Mucosa of gallbladder (tissue), 1 donor: ENCODE measurements at regions not wholly inside any gene's neighbourhood (a gene's known extent, or its start where the extent isn't known, plus 50 kb on each side); places are given as distances from the start of the nearest gene placed in this dataset.
A peak's percentile ranks its signal among the peaks of the same experiment; 100 is the strongest.
"Not testable (repeated sequence)": the region's sequence is repeated elsewhere in the genome, so short reads cannot be mapped to it uniquely, and the experiment has no call there.

Experiments used
- DNase-seq: peaks from one replicate; pipeline ENCODE4 v3.0.0-alpha.2; 2020; ENCODE audit warnings: low spot score
- donor health status: DM: no; HTN: no; CAD: no.

DNA sequence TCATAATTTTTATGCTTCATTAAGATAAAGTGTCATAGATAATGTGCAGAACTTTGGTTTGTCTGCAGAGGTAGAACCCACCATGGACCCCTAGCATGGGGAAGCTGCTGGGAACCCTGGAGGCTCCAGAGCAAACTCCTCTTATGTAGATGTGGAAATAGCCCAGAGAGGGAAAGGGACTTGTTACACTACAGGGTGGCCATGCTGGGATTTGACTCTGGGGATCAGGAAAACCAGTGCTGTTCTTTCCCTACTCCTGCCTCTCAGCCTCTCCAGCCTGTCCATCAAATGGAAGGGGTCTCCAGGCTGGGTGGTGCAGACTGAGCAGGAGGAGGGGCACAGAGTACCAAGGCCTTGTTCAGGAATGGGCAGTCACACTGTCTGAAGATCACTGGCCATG lies 54.2 kb downstream of the MSX1 start:
- no peak for DNase-seq

DNA sequence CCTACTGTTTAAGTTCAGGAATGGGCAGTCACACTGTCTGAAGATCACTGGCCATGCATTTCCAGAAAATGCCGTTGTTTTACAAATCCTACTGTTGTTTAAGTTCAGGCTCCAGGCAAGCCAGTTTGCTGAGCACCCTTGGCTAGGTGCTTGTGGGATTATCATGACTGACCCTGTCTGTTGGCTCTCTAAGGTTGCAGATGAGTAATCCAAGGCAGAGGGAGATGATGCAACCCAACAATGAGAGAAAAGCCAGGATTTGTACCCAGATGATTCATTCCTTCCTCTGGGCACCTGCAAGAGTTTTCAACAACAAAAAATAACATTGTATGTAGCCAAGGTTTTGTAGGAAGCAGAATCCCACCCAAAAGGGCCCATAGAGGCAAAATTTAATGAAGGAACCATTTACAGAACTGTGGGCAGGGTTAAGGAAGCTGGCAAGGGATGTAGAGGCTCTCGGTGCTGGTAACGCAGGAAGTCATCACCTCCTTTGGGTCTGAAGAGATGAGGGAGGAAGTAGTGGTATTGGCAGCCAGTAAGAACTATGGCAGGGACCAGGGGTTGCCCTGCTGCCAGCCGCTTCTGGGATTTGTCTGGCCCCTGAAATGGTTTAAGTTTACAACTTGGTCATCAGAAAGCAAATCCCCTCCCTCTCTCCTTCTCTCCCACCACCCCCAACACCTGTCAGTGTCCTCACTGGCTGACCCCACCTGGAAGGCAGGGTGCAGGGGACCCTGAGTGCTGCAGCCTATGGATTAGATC lies 54.8 kb downstream of the MSX1 start:
- no peak for DNase-seq

DNA sequence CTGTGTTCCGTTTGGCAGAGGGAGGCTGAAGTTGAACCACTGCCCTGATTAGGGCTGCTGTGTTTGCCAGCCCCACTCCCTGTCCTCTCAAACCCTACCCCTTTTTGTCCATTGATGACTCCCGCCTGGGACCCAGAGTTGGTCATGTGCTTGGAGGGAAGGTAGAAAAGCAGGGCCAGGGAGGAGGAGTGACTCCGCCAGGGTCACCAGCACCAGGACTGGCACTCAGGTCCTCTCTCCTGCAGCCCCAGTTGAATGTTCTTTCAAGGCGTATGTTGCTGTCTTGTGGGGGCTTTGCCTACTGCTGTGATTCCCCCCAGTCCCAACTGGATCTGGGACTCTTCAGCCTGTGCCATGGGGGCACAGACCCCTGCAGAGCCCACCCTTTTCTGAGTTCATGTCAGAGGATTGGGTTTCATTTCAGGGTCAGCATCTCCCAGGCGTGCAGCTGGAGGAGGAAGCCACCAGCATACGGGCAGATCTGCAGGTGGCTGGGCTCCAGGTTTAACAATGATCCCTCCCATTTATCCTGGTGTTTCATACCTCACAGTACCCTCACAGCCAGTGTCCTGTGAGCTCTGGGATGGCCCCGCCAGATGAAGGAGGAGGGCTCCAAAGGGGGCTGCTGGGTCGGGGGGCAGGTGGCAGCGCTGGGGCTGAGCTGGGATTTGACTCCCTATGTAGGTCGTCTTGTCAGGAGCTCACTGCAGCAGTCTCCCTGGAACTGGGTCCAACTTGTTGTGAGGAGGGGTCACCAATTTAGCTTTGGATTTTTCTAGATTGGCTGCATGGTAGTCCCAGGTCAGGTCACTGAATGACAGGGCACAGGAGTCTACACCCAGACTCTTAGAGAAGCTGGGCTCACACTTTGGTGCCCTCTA lies 55.7 kb downstream of the MSX1 start:
- DNase-seq: no peak

- no peak for DNase-seq
These were observed 58.6 kb downstream of the MSX1 start for GRCh38 chr4:4918067-4918466.

DNA sequence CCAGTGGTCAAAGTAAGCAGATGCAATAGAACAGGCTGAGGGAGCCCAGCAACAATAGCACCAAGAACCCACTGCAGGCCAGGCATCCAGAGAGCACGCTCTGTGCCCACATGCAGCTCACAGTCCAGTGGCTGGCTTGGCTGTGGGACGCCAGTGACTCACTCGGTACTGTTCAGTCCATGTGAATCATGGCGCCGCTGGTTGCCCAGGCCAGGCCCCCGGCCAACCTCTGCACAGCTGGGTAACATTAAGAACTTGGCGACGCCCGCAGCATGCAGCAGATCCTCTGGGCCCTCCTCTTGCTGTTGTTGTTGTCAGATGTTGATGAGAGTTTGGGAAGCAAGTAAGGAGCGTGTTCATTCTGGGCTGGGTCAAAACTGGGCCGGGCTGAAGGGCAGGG lies 60.5 kb downstream of the MSX1 start:
- DNase-seq: no peak

DNA sequence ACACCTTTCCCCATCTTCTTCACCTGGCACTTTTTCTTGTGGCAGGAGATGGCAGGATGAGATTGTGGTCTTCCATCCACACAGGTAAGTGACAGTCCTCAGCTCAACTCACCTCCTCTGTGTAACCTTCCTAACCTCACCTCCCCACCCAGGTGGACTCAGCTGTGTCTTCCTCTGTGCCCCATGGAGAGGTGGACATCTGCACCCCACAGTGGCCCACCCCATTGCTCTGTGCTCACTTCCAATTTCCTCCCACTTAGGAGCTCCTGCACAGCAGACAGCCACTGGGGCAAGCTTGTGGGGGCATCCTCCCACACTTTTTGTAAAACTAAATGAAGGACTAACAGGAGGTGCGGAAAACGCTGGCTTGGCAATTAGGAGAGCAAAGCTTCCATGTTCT lies 61.6 kb downstream of the MSX1 start:
- DNase-seq: no peak

- no peak for DNase-seq
These were observed 63.0 kb downstream of the MSX1 start for GRCh38 chr4:4922441-4922840.

DNA sequence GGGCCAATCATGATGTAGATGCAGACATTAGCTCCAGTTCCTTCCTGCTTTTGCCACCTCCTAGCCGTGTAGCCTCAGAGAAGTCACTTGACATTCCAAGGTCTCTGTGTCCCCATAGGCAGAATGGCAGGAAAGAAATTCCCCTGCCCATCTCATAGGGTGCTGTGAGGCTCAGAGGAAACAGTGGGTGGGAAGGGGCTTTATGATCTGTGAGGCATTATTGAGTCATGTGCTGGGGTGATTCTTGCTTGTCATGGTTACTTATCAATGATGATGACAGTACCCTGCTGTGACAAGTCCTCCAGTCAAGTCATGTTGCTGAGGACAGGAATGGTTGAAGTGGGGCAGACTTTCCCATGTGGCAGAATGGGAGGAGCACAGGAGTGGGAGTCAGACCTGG lies 63.7 kb downstream of the MSX1 start:
- DNase-seq: no peak

DNA sequence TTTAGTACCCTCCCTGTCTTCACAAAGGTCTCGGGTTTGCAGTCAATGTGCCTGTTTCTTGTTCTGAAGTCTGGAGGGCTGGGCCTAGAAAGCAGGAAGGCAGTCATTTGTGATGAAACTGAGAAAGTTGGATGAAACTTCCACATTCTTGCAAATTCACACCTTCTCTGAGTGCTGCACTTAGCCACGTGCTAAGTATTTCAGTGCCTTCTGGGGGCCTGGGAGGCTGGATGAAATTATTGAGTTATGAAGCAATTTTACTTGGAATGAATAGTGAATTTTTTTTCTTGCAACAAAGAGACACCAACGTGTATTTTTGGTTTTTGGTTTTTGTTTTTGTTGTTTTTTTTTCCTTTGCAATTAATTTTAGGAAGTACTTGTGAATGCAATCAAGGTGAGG lies 71.2 kb downstream of the MSX1 start:
- no peak for DNase-seq

- no peak for DNase-seq
These were observed 76.5 kb downstream of the MSX1 start for GRCh38 chr4:4935974-4936373.

GRCh38 chr4:4937926-4938325 lies 78.5 kb downstream of the MSX1 start:
- peak; percentile 2 for DNase-seq

GRCh38 chr4:4941751-4942150 lies 77.5 kb downstream of the CYTL1 start:
- DNase-seq: no peak

DNA sequence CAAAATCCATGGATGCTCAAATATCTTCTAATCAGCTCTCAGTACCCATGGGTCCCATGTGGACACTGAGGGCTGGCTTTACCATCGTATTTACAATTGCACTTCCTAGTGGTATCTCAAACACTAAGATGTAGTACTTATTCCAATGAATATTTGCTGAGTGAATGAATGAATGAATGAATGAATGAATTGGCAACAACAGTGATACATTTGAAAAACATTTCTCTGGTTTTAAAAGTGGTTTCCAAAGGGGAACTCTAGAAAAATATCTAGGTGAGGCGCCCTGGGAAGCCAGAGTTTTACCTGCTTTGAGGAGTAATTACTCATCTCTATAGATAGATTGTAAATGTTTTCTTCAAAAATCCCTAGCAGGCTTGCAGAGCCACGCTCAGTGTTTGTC lies 76.6 kb downstream of the CYTL1 start:
- DNase-seq: peak; percentile 7

DNA sequence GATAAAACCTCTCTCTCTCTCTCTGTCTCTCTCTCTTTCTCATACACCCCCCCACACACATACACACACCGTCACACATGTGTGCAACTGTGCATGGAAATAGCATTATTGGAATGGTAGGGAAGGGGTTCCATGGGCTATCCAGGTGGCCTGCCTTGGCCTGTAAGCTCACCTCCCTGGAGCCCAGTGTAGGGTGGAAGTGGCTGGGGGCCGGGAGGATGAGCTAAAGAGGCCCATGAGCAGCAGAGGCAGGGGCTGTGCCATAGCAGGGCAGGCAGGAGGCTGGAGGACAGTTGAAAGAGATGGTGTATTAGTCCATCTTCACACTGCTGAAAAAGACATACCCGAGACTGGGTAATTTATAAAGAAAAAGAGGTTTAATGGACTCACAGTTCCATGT lies 74.2 kb downstream of the CYTL1 start:
- DNase-seq: no peak

- DNase-seq: no peak
These were observed 73.4 kb downstream of the CYTL1 start for GRCh38 chr4:4945829-4946228.

GRCh38 chr4:4946416-4946815 lies 72.8 kb downstream of the CYTL1 start:
- no peak for DNase-seq

DNA sequence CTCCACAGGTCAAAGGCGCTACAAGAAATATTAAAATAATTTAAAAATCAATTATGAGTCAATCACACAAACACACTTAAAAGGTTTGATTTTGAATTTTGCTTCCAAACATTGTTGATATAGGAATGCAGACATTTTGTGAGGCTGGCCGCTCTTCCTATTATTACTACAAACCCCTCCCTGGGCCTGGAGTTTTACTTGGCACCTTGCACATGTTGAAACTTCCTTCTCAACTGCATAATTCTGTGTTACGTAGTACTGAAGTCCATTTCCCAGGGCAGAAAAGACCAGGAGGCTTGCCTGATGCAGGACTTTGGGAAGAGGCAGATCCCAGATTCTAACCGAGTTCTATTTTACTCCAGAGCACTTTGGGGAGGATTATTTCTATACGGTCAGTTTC lies 71.5 kb downstream of the CYTL1 start:
- no peak for DNase-seq

DNA sequence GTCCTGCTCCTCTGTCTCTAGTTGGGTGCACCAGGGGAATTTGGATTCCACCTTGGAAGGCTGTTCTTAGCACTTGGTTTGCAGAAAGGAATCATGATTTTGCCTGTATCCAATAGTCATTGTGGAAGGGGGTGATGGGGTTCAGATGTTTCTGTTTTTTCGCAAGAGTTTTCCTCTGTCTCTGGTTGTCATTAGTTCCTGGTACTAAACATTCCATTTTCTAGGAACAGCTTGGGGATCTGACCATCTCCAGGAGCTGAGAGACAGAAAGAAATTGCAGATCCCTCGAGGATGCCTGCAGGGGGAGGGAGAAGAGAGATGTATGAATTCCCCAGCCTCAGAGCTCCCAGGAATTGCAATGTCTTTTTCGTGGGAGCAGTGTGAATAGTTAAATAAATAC lies 70.9 kb downstream of the CYTL1 start:
- no peak for DNase-seq

- DNase-seq: no peak
These were observed 68.5 kb downstream of the CYTL1 start for GRCh38 chr4:4950561-4951290.

DNA sequence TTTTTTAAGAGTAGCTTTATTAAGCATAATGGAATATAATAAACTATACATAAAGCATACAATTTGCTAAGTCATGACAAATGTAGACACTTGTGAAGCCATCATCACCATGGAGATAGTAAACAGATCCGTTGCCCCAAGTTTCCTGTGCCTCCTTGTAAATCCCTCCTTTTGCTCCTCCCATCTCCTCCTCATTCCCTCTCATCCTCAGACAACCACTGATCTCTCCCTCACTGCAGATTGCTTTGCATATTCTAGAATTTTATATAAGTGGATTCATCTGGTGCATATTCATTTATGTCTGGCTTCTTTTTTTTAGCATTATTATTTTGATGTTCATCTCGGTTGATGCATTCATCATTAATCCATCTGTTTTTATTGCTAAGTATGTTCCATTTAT lies 67.0 kb downstream of the CYTL1 start:
- no peak for DNase-seq

DNA sequence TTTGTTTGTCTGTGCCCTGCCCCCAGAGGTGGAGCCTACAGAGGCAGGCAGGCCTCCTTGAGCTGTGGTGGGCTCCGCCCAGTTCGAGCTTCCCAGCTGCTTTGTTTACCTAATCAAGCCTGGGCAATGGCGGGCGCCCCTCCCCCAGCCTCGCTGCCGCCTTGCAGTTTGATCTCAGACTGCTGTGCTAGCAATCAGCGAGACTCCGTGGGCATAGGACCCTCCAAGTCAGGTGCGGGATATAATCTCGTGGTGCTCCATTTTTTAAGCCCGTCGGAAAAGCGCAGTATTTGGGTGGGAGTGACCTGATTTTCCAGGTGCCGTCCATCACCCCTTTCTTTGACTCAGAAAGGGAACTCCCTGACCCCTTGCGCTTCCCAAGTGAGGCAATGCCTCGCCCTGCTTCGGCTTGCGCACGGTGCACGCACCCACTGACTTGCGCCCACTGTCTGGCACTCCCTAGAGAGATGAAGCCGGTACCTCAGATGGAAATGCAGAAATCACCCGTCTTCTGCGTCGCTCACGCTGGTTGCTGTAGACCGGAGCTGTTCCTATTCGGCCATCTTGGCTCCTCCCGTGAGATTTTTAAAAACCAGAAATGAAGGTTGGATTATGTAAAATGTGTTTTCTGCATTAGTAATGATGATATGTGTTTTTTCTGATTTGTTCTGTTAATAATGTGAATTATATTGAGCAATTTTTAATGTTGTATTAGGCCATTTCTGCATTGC lies 59.7 kb downstream of the CYTL1 start:
- DNase-seq: not testable (repeated sequence)

DNA sequence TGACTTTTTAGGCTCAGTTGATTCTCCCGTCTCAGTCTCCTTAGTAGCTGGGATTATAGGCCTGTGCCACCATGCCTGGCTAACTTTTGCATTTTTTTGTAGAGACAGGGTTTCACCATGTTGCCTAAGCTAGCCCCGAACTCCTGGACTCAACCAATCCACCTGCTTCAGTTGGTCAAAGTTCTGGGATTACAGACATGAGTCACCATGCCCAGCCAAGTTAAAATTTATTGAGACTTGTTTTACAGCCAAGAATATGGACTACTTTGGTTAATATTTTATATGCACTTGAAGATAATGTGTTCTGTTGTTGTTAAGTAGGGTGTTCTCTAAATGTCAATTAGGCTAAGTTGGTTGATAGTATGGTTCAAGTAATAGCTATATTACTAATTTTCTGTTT lies 58.7 kb downstream of the CYTL1 start:
- no peak for DNase-seq
